ENCODE measurements at regions not wholly inside any gene's neighbourhood (a gene's known extent, or its start where the extent isn't known, plus 50 kb on each side); places are given as distances from the start of the nearest gene placed in this dataset.

- no peaks in the 10 kb centered on the region for H3K79me2 ChIP-seq (ENCODE audit: insufficient read depth, low read length)
- H3K4me2 ChIP-seq (replicated peaks; ENCODE audit: extremely low read depth, low read length, poor library complexity, severe bottlenecking): no peak overlapping the region
- H3K4me3 Mint-ChIP-seq: no peak overlapping the region
- no peak overlapping the region for H3K4me3 ChIP-seq (replicated peaks in 1 of 3; ENCODE audit: low read depth in 2 of 3, low read length in 3 of 3)
- H3K27me3 Mint-ChIP-seq (ENCODE audit: low read depth in 3 of 3): peaks cover 0 to 2% (median 0%) of the 10 kb centered on the region in 3 donors
- no peaks in the 10 kb centered on the region for H3K4me1 Mint-ChIP-seq
- no peaks in the 10 kb centered on the region for H3K9me3 ChIP-seq (replicated peaks in 1 of 2; ENCODE audit: control insufficient read depth in 1 of 2, insufficient read depth in 1 of 2, low read length in 2 of 2)
- H3K36me3 ChIP-seq (replicated peaks in 1 of 2; ENCODE audit: control insufficient read depth in 1 of 2, insufficient read depth in 2 of 2, low read length in 2 of 2): no peaks in the 10 kb centered on the region
- no peak for DNase-seq
- H2AFZ ChIP-seq (ENCODE audit: insufficient read depth, low read depth, low read length, poor library complexity, severe bottlenecking): no peak overlapping the region
- H3K27ac ChIP-seq (ENCODE audit: low read depth in 1 of 2, low read length in 2 of 2): no peak overlapping the region
- intact Hi-C loops (cut with micrococcal nuclease): no loop called here
- H3K27me3 ChIP-seq (ENCODE audit: control insufficient read depth in 2 of 2, insufficient read depth in 2 of 2, low read length in 2 of 2): no peaks in the 10 kb centered on the region
- no peak for TF ChIP-seq CTCF (IDR thresholded peaks at IDR 0.05)
- peaks cover 0 to 3% (median 0%) of the 10 kb centered on the region in 7 donors for H3K9me3 Mint-ChIP-seq
- no peak overlapping the region for H3K27ac Mint-ChIP-seq
- H3K36me3 Mint-ChIP-seq: no peaks in the 10 kb centered on the region
- no peaks in the 10 kb centered on the region for H4K20me1 ChIP-seq (ENCODE audit: insufficient read depth, low read length)
- no peaks in the 10 kb centered on the region for H3K4me1 ChIP-seq (ENCODE audit: control insufficient read depth in 1 of 2, insufficient read depth in 2 of 2, low read length in 2 of 2)
- H3K9ac ChIP-seq (ENCODE audit: insufficient read depth, low read length, poor library complexity, severe bottlenecking): no peak overlapping the region
Observed at GRCh38 chr1:60170709-60171108, 97.1 kb upstream of the C1orf87 start.

GRCh38 chr1:60169206-60169605, 95.6 kb upstream of the C1orf87 start:
- no peaks in the 10 kb centered on the region for H3K4me1 Mint-ChIP-seq
- Histone ChIP-seq H3K9me3 (replicated peaks in 1 of 2; ENCODE audit: control insufficient read depth in 1 of 2, insufficient read depth in 1 of 2, low read length in 2 of 2) (no peaks in the 10 kb centered on the region), H3K9ac (ENCODE audit: insufficient read depth, low read length, poor library complexity, severe bottlenecking) (no peak overlapping the region), H3K4me3 (replicated peaks in 1 of 3; ENCODE audit: low read depth in 2 of 3, low read length in 3 of 3) (no peak overlapping the region), H3K4me2 (replicated peaks; ENCODE audit: extremely low read depth, low read length, poor library complexity, severe bottlenecking) (no peak overlapping the region), H2AFZ (ENCODE audit: insufficient read depth, low read depth, low read length, poor library complexity, severe bottlenecking) (no peak overlapping the region), H3K27me3 (ENCODE audit: control insufficient read depth in 2 of 2, insufficient read depth in 2 of 2, low read length in 2 of 2) (no peaks in the 10 kb centered on the region), H3K36me3 (replicated peaks in 1 of 2; ENCODE audit: control insufficient read depth in 1 of 2, insufficient read depth in 2 of 2, low read length in 2 of 2) (no peaks in the 10 kb centered on the region), H3K27ac (ENCODE audit: low read depth in 1 of 2, low read length in 2 of 2) (no peak overlapping the region), H3K79me2 (ENCODE audit: insufficient read depth, low read length) (no peaks in the 10 kb centered on the region), H3K4me1 (ENCODE audit: control insufficient read depth in 1 of 2, insufficient read depth in 2 of 2, low read length in 2 of 2) (no peaks in the 10 kb centered on the region), H4K20me1 (ENCODE audit: insufficient read depth, low read length) (no peaks in the 10 kb centered on the region)
- peaks cover 0 to 3% (median 0%) of the 10 kb centered on the region in 3 donors for H3K27me3 Mint-ChIP-seq (ENCODE audit: low read depth in 3 of 3)
- peaks cover 0 to 3% (median 0%) of the 10 kb centered on the region in 7 donors for H3K9me3 Mint-ChIP-seq
- intact Hi-C loops (cut with micrococcal nuclease): no loop called here
- H3K36me3 Mint-ChIP-seq: no peaks in the 10 kb centered on the region
- DNase-seq: no peak
- WGBS (ENCODE audit: insufficient coverage): no CpG with 5 or more reads among the region's 2 CpGs
- H3K27ac Mint-ChIP-seq: no peak overlapping the region
- H3K4me3 Mint-ChIP-seq: no peak overlapping the region
- TF ChIP-seq CTCF (IDR thresholded peaks at IDR 0.05): no peak
